MM.1S (cell line): ENCODE measurements at regions not wholly inside any gene's neighbourhood (a gene's known extent, or its start where the extent isn't known, plus 50 kb on each side); places are given as distances from the start of the nearest gene placed in this dataset.

Experiments
- DNase-seq: peaks from one replicate; pipeline ENCODE4 v3.0.0-alpha.2; 2015
- H2AFZ ChIP-seq: fragments of 300-600 bp; sonication (generic); 2 replicates; pipeline ENCODE4 v1.6.0; 2016; ENCODE audit warnings: antibody characterized with exemption, low read length
- H3F3A ChIP-seq: fragments of 300-600 bp; sonication (generic); 2 replicates; pipeline ENCODE4 v1.6.1; 2016; ENCODE audit warnings: mild to moderate bottlenecking, antibody characterized with exemption, low read length, moderate library complexity, mixed read lengths; ENCODE audit not compliant: insufficient read depth
- H3K27ac ChIP-seq: fragments of 300-600 bp; sonication (generic); 2 replicates; pipeline ENCODE4 v1.5.1; 2016; ENCODE audit warnings: mild to moderate bottlenecking, low read length
- H3K27me3 ChIP-seq: fragments of 300-600 bp; sonication (generic); replicated peaks from 2 replicates; pipeline ENCODE4 v1.6.0; 2016; ENCODE audit warnings: low read length; ENCODE audit not compliant: insufficient read depth
- H3K36me3 ChIP-seq: fragments of 300-600 bp; sonication (generic); replicated peaks from 2 replicates; pipeline ENCODE4 v1.6.1; 2016; ENCODE audit warnings: mild to moderate bottlenecking, low read length, mixed read lengths; ENCODE audit not compliant: insufficient read depth
- H3K4me1 ChIP-seq: fragments of 300-600 bp; sonication (generic); 2 replicates; pipeline ENCODE4 v1.6.1; 2016; ENCODE audit warnings: low read length, mixed read lengths
- H3K4me2 ChIP-seq: fragments of 300-600 bp; sonication (generic); 2 replicates; pipeline ENCODE4 v1.6.0; 2016; ENCODE audit warnings: low read depth, low read length
- H3K4me3 ChIP-seq: fragments of 300-600 bp; sonication (generic); 2 replicates; pipeline ENCODE4 v1.5.1; 2016; ENCODE audit warnings: low read length, mixed read lengths
- H3K79me2 ChIP-seq: fragments of 300-600 bp; sonication (generic); 2 replicates; pipeline ENCODE4 v1.6.1; 2016; ENCODE audit warnings: mixed run types, low read length, mixed read lengths
- H3K9ac ChIP-seq: fragments of 300-600 bp; sonication (generic); 2 replicates; pipeline ENCODE4 v1.6.1; 2016; ENCODE audit warnings: low read length, mixed read lengths
- H3K9me2 ChIP-seq: fragments of 300-600 bp; sonication (generic); replicated peaks from 2 replicates; pipeline ENCODE4 v1.6.1; 2016; ENCODE audit warnings: mild to moderate bottlenecking, low read length, mixed read lengths; ENCODE audit not compliant: insufficient read depth
- H3K9me3 ChIP-seq: fragments of 300-600 bp; sonication (generic); replicated peaks from 2 replicates; pipeline ENCODE4 v1.6.1; 2016; ENCODE audit warnings: mild to moderate bottlenecking, low read length, mixed read lengths; ENCODE audit not compliant: insufficient read depth
- H4K20me1 ChIP-seq: fragments of 300-600 bp; sonication (generic); 2 replicates; pipeline ENCODE4 v1.6.1; 2016; ENCODE audit warnings: mild to moderate bottlenecking, low read length, moderate library complexity, mixed read lengths; ENCODE audit not compliant: insufficient read depth
- EZH2 ChIP-seq: fragments of 300-600 bp; sonication (generic); optimal IDR thresholded peaks from 2 replicates; pipeline ENCODE3; 2017; ENCODE audit warnings: low read depth, mild to moderate bottlenecking, antibody characterized with exemption, low read length, mixed read lengths
- EZH2phosphoT487 ChIP-seq: fragments of 300-600 bp; sonication (generic); IDR thresholded peaks from 2 replicates; pipeline ENCODE4 v1.6.1; 2018; ENCODE audit warnings: antibody characterized with exemption, low read length
- TF ChIP-seq, protein P1 (sequence below): fragments of 300-600 bp; sonication (generic); IDR thresholded peaks from 2 replicates; pipeline ENCODE4 v1.5.1; 2016; ENCODE audit warnings: antibody characterized with exemption, low read length, mixed read lengths

DNA sequence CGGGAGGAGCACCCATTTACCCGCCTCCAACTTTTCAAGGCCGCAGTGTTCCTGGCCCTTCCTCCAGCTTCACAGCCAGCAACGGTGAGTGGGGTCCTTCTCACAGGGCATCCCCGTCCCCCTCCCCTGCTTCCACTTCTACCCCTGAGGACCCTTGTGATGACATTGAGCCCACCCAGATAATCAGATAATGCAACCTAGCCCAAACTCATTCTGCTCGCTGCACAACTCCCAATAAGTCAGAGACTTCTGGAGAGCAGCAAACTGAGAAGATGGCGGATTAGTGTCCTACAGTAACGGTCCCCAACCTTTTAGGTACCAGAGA, 74.5 kb downstream of the OAT start:
- no peak for TF ChIP-seq EZH2phosphoT487
- TF ChIP-seq, protein P1, sequence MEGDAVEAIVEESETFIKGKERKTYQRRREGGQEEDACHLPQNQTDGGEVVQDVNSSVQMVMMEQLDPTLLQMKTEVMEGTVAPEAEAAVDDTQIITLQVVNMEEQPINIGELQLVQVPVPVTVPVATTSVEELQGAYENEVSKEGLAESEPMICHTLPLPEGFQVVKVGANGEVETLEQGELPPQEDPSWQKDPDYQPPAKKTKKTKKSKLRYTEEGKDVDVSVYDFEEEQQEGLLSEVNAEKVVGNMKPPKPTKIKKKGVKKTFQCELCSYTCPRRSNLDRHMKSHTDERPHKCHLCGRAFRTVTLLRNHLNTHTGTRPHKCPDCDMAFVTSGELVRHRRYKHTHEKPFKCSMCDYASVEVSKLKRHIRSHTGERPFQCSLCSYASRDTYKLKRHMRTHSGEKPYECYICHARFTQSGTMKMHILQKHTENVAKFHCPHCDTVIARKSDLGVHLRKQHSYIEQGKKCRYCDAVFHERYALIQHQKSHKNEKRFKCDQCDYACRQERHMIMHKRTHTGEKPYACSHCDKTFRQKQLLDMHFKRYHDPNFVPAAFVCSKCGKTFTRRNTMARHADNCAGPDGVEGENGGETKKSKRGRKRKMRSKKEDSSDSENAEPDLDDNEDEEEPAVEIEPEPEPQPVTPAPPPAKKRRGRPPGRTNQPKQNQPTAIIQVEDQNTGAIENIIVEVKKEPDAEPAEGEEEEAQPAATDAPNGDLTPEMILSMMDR, result no peak
- no peak for TF ChIP-seq EZH2
- H3K36me3 ChIP-seq, result no peaks in the 10 kb centered on the region
- no peaks in the 10 kb centered on the region for H4K20me1 ChIP-seq
- H3K4me2 ChIP-seq, result no peak overlapping the region
- H3F3A ChIP-seq, result no peaks in the 10 kb centered on the region
- H3K4me1 ChIP-seq, result no peaks in the 10 kb centered on the region
- DNase-seq, result no peak
- H3K9ac ChIP-seq, result no peak overlapping the region
- no peaks in the 10 kb centered on the region for H3K9me2 ChIP-seq
- no peaks in the 10 kb centered on the region for H3K27me3 ChIP-seq
- no peak overlapping the region for H2AFZ ChIP-seq
- H3K9me3 ChIP-seq, result no peaks in the 10 kb centered on the region
- no peak overlapping the region for H3K27ac ChIP-seq
- H3K4me3 ChIP-seq, result no peak overlapping the region
- H3K79me2 ChIP-seq, result no peaks in the 10 kb centered on the region

DNA sequence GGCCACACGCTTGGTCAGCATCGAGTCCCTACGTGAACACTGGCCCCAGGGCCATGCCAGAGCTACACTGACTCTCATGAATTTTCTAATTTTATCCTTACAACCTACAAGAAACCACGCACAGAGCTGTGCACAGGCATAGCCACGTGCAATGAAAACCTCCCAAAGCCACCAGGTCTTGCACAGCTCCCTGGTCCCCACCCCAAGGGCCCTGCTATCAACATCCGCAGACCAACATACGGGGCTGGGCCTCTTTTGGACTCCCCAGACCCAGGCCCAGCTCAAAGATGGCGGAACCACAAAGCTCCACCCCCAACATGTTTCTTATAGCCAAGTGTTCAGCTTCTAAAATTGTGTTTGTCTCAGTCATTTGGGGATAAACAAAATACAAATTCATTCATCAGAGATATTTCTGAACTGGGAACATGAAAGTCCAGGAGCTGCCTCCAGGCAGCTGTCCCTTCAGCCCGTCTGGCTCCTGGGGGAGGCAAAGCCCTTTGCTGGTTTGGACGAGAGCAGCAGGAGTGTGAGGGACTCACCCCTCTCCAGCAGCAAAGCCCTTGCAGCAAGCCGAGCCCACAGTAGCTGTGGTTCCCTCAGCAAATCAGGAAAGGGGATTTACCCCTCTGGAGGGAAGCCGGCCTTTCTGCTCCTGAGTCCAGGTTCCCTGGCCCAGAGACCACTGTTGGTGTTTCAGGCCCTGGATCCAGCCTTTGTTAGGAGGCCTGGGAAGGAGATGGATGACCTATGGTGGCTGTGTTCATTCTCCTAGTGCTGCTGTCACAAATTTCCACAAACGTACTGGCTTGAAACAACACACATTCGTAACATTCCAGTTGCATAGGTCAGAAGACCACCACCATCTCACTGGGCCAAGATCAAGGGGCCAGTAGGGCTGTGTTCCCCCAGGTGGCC, 75.1 kb downstream of the OAT start:
- Histone ChIP-seq H3K4me3 (no peak overlapping the region), H4K20me1 (no peaks in the 10 kb centered on the region), H3K27ac (no peak overlapping the region), H3K36me3 (no peaks in the 10 kb centered on the region), H3F3A (no peaks in the 10 kb centered on the region), H3K4me1 (no peaks in the 10 kb centered on the region), H3K9me2 (no peaks in the 10 kb centered on the region), H3K27me3 (no peaks in the 10 kb centered on the region), H3K4me2 (no peak overlapping the region), H2AFZ (no peak overlapping the region), H3K9ac (no peak overlapping the region), H3K9me3 (no peaks in the 10 kb centered on the region), H3K79me2 (no peaks in the 10 kb centered on the region)
- no peak for TF ChIP-seq EZH2
- TF ChIP-seq, protein P1, result no peak
- no peak for TF ChIP-seq EZH2phosphoT487
- DNase-seq, result no peak

DNA sequence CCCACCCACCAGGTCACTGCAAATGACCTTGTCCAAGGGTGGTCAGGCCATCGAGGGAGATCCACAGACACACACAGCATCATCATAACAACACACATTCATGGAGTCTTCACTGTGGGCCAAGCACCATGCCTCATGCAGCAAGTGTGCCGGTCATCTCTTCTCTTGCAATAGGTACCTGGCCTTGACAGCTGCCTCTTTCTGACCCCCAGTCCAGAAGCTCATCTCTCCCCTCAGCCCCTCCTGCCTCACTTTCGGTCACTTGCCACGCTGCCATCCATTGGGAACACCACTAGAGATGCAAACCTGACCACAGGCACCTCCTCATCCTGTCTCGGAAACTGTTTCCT, 75.9 kb downstream of the OAT start:
- no peaks in the 10 kb centered on the region for H3K9me3 ChIP-seq
- H3K79me2 ChIP-seq, result no peaks in the 10 kb centered on the region
- no peak overlapping the region for H3K4me2 ChIP-seq
- H3K4me3 ChIP-seq, result no peak overlapping the region
- no peak overlapping the region for H3K27ac ChIP-seq
- H4K20me1 ChIP-seq, result no peaks in the 10 kb centered on the region
- no peak for DNase-seq
- no peak for TF ChIP-seq EZH2phosphoT487
- TF ChIP-seq EZH2, result no peak
- TF ChIP-seq, protein P1, result no peak
- no peaks in the 10 kb centered on the region for H3K9me2 ChIP-seq
- H3K36me3 ChIP-seq, result no peaks in the 10 kb centered on the region
- H3K4me1 ChIP-seq, result no peaks in the 10 kb centered on the region
- H2AFZ ChIP-seq, result no peak overlapping the region
- H3K9ac ChIP-seq, result no peak overlapping the region
- no peaks in the 10 kb centered on the region for H3F3A ChIP-seq
- H3K27me3 ChIP-seq, result no peaks in the 10 kb centered on the region
